ENCODE measurements at regions not wholly inside any gene's neighbourhood (a gene's known extent, or its start where the extent isn't known, plus 50 kb on each side); places are given as distances from the start of the nearest gene placed in this dataset.

GRCh38 chr14:26218861-26219260 is 379.0 kb downstream of the NOVA1 start:
- no peak overlapping the region for H3K27ac ChIP-seq
- no peak for TF ChIP-seq CTCF (conservative IDR thresholded peaks at IDR 0.05)

- no peak for TF ChIP-seq CTCF (conservative IDR thresholded peaks at IDR 0.05)
- no peak overlapping the region for H3K27ac ChIP-seq
Measured at GRCh38 chr14:26217778-26218177, 380.1 kb downstream of the NOVA1 start.

- H3K27ac ChIP-seq: no peak overlapping the region
- TF ChIP-seq CTCF (conservative IDR thresholded peaks at IDR 0.05): no peak
Measured at GRCh38 chr14:26216786-26217185, 381.0 kb downstream of the NOVA1 start.

- no peak overlapping the region for H3K27ac ChIP-seq
- TF ChIP-seq CTCF (conservative IDR thresholded peaks at IDR 0.05): no peak
Measured at GRCh38 chr14:26213846-26214575, 383.8 kb downstream of the NOVA1 start.

- H3K27ac ChIP-seq: no peak overlapping the region
- TF ChIP-seq CTCF (conservative IDR thresholded peaks at IDR 0.05): no peak
Measured at GRCh38 chr14:26209699-26210098, 388.1 kb downstream of the NOVA1 start.

- no peak overlapping the region for H3K27ac ChIP-seq
- TF ChIP-seq CTCF (conservative IDR thresholded peaks at IDR 0.05): no peak
Measured at GRCh38 chr14:26206640-26207039, 391.2 kb downstream of the NOVA1 start.

GRCh38 chr14:26204728-26205479 is 392.9 kb downstream of the NOVA1 start:
- TF ChIP-seq CTCF (conservative IDR thresholded peaks at IDR 0.05): no peak
- no peak overlapping the region for H3K27ac ChIP-seq

All from VCaP (cell line).